GM23338 (cell line): ENCODE measurements at regions not wholly inside any gene's neighbourhood (a gene's known extent, or its start where the extent isn't known, plus 50 kb on each side); places are given as distances from the start of the nearest gene placed in this dataset.
A peak's percentile ranks its signal among the peaks of the same experiment; 100 is the strongest.
"Not testable (repeated sequence)": the region's sequence is repeated elsewhere in the genome, so short reads cannot be mapped to it uniquely, and the experiment has no call there.

ENCODE experiments used
- ATAC-seq: fragments of 200-7000 bp; cut with Tn5 transposase; 3 replicates; pipeline ENCODE4 v1.9.1; 2020
- DNase-seq: peaks from one replicate; pipeline ENCODE4 v3.0.0-alpha.2; 2015; ENCODE audit warnings: low spot score
- H2AFZ ChIP-seq: fragments of 200-600 bp; sonication (generic); 2 replicates; pipeline ENCODE4 v1.8.0; 2016; ENCODE audit warnings: antibody characterized with exemption, mild to moderate bottlenecking, moderate library complexity
- H3F3A ChIP-seq: fragments of 200-600 bp; sonication (generic); replicated peaks from 2 replicates; pipeline ENCODE4 v1.8.0; 2017; ENCODE audit warnings: antibody characterized with exemption, mixed run types, low read depth
- H3K27ac ChIP-seq: fragments of 200-600 bp; sonication (generic); 2 replicates; pipeline ENCODE4 v1.6.1; 2016; ENCODE audit warnings: low read depth
- H3K27me3 ChIP-seq: fragments of 200-600 bp; sonication (generic); 2 replicates; pipeline ENCODE4 v1.8.0; 2016; ENCODE audit warnings: mild to moderate bottlenecking, mixed run types, moderate library complexity; ENCODE audit not compliant: insufficient read depth
- H3K36me3 ChIP-seq: fragments of 200-600 bp; sonication (generic); 2 replicates; pipeline ENCODE4 v1.8.0; 2016; ENCODE audit warnings: mild to moderate bottlenecking; ENCODE audit not compliant: insufficient read depth
- H3K4me1 ChIP-seq: fragments of 200-600 bp; sonication (generic); 2 replicates; pipeline ENCODE4 v1.8.0; 2016; ENCODE audit warnings: mild to moderate bottlenecking, moderate library complexity; ENCODE audit not compliant: insufficient read depth
- H3K4me2 ChIP-seq: fragments of 200-600 bp; sonication (generic); 2 replicates; pipeline ENCODE4 v1.7.1; 2017; ENCODE audit warnings: mixed run types
- H3K4me3 ChIP-seq: fragments of 200-600 bp; sonication (generic); 2 replicates; pipeline ENCODE4 v1.6.1; 2016; ENCODE audit warnings: mixed run types
- H3K79me2 ChIP-seq: fragments of 200-600 bp; sonication (generic); replicated peaks from 2 replicates; pipeline ENCODE4 v1.8.0; 2017; ENCODE audit warnings: mild to moderate bottlenecking; ENCODE audit not compliant: insufficient read depth
- H3K9me2 ChIP-seq: fragments of 200-600 bp; sonication (generic); 2 replicates; pipeline ENCODE4 v1.8.0; 2017; ENCODE audit not compliant: insufficient read depth
- H4K20me1 ChIP-seq: fragments of 200-600 bp; sonication (generic); replicated peaks from 2 replicates; pipeline ENCODE4 v1.8.0; 2017; ENCODE audit warnings: mild to moderate bottlenecking; ENCODE audit not compliant: insufficient read depth
- H3K27ac Mint-ChIP-seq: 2 replicates; pipeline ENCODE4 v1.8.0; 2020; ENCODE audit warnings: inconsistent platforms, mild to moderate bottlenecking, moderate library complexity, mixed read lengths
- H3K27me3 Mint-ChIP-seq: 3 replicates; pipeline ENCODE4 v1.8.0; 2022; ENCODE audit warnings: low read depth, mild to moderate bottlenecking, moderate library complexity, mixed read lengths, inconsistent platforms; ENCODE audit not compliant: insufficient read depth, poor library complexity
- H3K36me3 Mint-ChIP-seq: 3 replicates; pipeline ENCODE4 v1.8.0; 2021; ENCODE audit warnings: low read depth, mild to moderate bottlenecking, inconsistent platforms, moderate library complexity, mixed read lengths
- H3K4me1 Mint-ChIP-seq: 3 replicates; pipeline ENCODE4 v1.8.0; 2020; ENCODE audit warnings: mild to moderate bottlenecking, inconsistent platforms, mixed read lengths
- H3K4me3 Mint-ChIP-seq: 3 replicates; pipeline ENCODE4 v1.8.0; 2021; ENCODE audit warnings: moderate library complexity, mild to moderate bottlenecking, inconsistent platforms, mixed read lengths
- H3K9me3 Mint-ChIP-seq: 3 replicates; pipeline ENCODE4 v1.8.0; 2020; ENCODE audit warnings: moderate library complexity, mild to moderate bottlenecking, inconsistent platforms, mixed read lengths
- ETS1 ChIP-seq: IDR thresholded peaks from 2 replicates; pipeline ENCODE4 v1.6.1; 2016; ENCODE audit warnings: antibody characterized with exemption
- JUNB ChIP-seq: IDR thresholded peaks from one replicate; pipeline ENCODE4 v1.6.1; 2016; ENCODE audit warnings: antibody characterized with exemption; ENCODE audit not compliant: unreplicated experiment
- POLR2AphosphoS5 ChIP-seq: IDR thresholded peaks from 2 replicates; pipeline ENCODE4 v1.6.1; 2016; ENCODE audit warnings: antibody characterized with exemption, low read depth
- STAT1 ChIP-seq: IDR thresholded peaks from one replicate; pipeline ENCODE4 v1.6.1; 2016; ENCODE audit warnings: antibody characterized with exemption; ENCODE audit not compliant: unreplicated experiment
- ZNF114 ChIP-seq: fragments of 250-450 bp; sonication (Bioruptor Pico); IDR thresholded peaks from 2 replicates; pipeline ENCODE4 v1.5.0; 2020; ENCODE audit warnings: mild to moderate bottlenecking, moderate library complexity
- ZNF331 ChIP-seq: fragments of 250-450 bp; sonication (Bioruptor Pico); IDR thresholded peaks from 2 replicates; pipeline ENCODE4 v1.5.0; 2020; ENCODE audit warnings: low read depth, mild to moderate bottlenecking, moderate library complexity
- ZNF462 ChIP-seq: fragments of 250-450 bp; sonication (Bioruptor Pico); IDR thresholded peaks from 2 replicates; pipeline ENCODE4 v1.5.0; 2020; ENCODE audit warnings: mild to moderate bottlenecking, moderate library complexity

GRCh38 chr1:238329671-238330070 lies 438.9 kb upstream of the ZP4 start:
- no peaks in the 10 kb centered on the region for H4K20me1 ChIP-seq
- ATAC-seq (no peak), DNase-seq (no peak)
- H3K4me3 ChIP-seq, result no peak overlapping the region
- H3K27me3 ChIP-seq, result no peaks in the 10 kb centered on the region
- H3K27ac ChIP-seq, result no peak overlapping the region
- Mint-ChIP-seq H3K4me3 (no peak overlapping the region), H3K27me3 (peaks cover 2% of the 10 kb centered on the region), H3K27ac (no peak overlapping the region), H3K4me1 (no peaks in the 10 kb centered on the region), H3K9me3 (peaks cover 20% of the 10 kb centered on the region), H3K36me3 (peaks cover 20% of the 10 kb centered on the region)
- H3K79me2 ChIP-seq, result no peaks in the 10 kb centered on the region
- TF ChIP-seq STAT1, result no peak
- TF ChIP-seq ZNF114 (CRISPR knock-in tag), result no peak
- TF ChIP-seq ZNF331 (CRISPR knock-in tag), result no peak
- TF ChIP-seq ETS1, result no peak
- TF ChIP-seq ZNF462, result no peak
- no peak for TF ChIP-seq POLR2AphosphoS5
- no peak for TF ChIP-seq JUNB
- H2AFZ ChIP-seq, result 0 out of 2 replicates have a peak overlapping the region, but pooled peaks have one; percentile 49
- H3K36me3 ChIP-seq, result no peaks in the 10 kb centered on the region; the same call in 1 of the 2 replicates
- no peak overlapping the region for H3K4me2 ChIP-seq
- peaks cover 7% of the 10 kb centered on the region for H3K9me2 ChIP-seq
- H3K4me1 ChIP-seq, result no peaks in the 10 kb centered on the region
- no peaks in the 10 kb centered on the region for H3F3A ChIP-seq

- H3K4me3 Mint-ChIP-seq, H3K79me2 ChIP-seq, H3K27ac Mint-ChIP-seq, ATAC-seq, H3K4me2 ChIP-seq, H3K36me3 ChIP-seq, H3F3A ChIP-seq, DNase-seq, H4K20me1 ChIP-seq, H3K27me3 Mint-ChIP-seq, H3K4me1 Mint-ChIP-seq, H3K27ac ChIP-seq, H3K27me3 ChIP-seq, H2AFZ ChIP-seq, H3K4me1 ChIP-seq, H3K9me2 ChIP-seq, H3K4me3 ChIP-seq: not testable (repeated sequence)
- peaks cover 20% of the 10 kb centered on the region for H3K36me3 Mint-ChIP-seq
- H3K9me3 Mint-ChIP-seq, result peaks cover 20% of the 10 kb centered on the region
Observed at GRCh38 chr1:238327033-238327432, 436.3 kb upstream of the ZP4 start.

GRCh38 chr1:238326479-238326878 lies 435.8 kb upstream of the ZP4 start:
- H3K27me3 Mint-ChIP-seq, H3K4me1 ChIP-seq, H3K4me2 ChIP-seq, H3K36me3 ChIP-seq, H3K27ac Mint-ChIP-seq, ATAC-seq, H3K9me2 ChIP-seq, H3K27me3 ChIP-seq, H3F3A ChIP-seq, H3K4me1 Mint-ChIP-seq, H3K4me3 ChIP-seq, H3K79me2 ChIP-seq, H3K4me3 Mint-ChIP-seq, H3K27ac ChIP-seq, H4K20me1 ChIP-seq, DNase-seq, H2AFZ ChIP-seq: not testable (repeated sequence)
- peaks cover 20% of the 10 kb centered on the region for H3K36me3 Mint-ChIP-seq
- H3K9me3 Mint-ChIP-seq, result peaks cover 20% of the 10 kb centered on the region
